ENCODE measurements at regions not wholly inside any gene's neighbourhood (a gene's known extent, or its start where the extent isn't known, plus 50 kb on each side); places are given as distances from the start of the nearest gene placed in this dataset.

DNA sequence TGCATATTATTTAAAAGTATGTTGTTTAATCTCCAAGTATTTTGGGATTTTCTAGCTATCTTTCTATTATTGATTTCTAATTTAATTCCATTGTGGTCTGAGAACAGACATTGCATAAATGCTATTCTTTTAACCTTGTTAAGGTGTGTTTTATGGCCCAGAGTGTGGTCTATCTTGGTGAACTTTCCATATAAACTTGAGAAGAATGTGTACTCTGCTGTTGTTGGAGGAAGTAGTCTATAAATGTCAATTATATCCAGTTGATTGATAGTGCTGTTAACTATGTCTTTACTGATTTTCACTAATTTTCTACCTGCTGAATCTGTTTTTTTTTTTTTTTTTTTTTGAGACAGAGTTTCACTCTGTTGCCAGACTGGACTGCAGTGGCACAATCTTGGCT is 180.9 kb downstream of the ZNF621 start:
- no peak for DNase-seq

GRCh38 chr3:40713306-40713705 is 188.5 kb downstream of the ZNF621 start:
- DNase-seq: no peak

DNA sequence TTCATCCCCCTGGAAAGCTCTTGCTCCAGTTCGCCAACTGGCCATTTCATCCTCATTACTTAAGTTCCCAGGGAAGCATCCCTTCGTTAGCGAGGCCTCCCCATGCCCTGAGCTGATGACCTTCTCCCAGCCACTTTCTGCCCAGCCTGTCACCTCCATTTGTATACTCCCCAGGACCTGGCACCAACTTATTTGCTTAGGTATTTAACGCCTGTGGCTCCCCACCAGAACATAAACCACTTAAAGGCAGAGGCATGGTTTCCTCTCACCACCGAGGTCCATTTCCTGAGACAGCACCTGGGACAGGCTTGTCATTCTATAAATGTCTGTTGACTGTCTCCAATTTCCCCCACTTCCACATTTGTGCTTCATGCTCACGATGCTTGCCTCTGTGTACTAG is 189.0 kb downstream of the ZNF621 start:
- no peak for DNase-seq

- DNase-seq: no peak
Observed at GRCh38 chr3:40714771-40715345, 190.1 kb downstream of the ZNF621 start.

GRCh38 chr3:40715551-40715950 is 190.8 kb downstream of the ZNF621 start:
- no peak for DNase-seq

DNA sequence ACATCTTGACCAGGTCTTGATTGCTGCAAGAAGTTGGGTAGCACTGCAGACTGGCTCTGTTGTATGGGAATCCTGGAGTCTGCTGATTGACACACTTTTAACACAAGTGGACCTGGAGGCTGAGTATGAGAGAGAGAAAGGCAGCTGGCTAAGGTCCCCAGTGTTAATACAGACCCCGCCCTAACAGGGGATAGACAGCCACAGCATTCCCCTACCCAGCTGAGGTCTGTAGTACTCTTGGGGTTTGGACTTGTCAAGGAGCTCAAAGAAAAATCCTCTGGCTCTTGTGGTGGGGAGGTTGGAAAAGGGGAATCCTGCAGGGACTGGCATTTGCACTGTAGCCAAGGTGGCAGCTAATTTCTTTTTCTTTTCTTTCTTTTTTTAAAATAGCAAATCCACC is 192.7 kb downstream of the ZNF621 start:
- no peak for DNase-seq

- no peak for DNase-seq
Observed at GRCh38 chr3:40718209-40718608, 193.4 kb downstream of the ZNF621 start.

- DNase-seq: no peak
Observed at GRCh38 chr3:40718681-40719080, 193.9 kb downstream of the ZNF621 start.

- no peak for DNase-seq
Observed at GRCh38 chr3:40719660-40720287, 195.0 kb downstream of the ZNF621 start.

DNA sequence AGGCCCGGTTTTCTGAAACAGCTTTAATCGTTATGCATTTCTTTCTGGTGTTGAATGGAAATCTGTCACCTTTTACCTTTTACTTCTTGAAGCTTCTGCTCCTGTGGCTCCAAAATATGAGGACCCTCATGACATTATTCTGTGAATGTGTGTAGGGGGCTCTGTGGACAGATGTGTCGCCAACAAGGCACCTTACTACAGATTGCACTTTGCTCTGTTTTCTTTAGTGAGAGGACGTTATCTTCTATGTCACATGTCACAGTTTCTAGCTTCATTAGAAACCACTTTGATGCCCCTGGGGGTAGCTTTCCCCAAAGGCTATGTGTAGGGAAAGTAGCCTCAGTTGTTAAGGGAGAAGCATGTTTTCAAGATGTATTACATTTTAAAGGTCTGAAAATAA is 195.6 kb downstream of the ZNF621 start:
- no peak for DNase-seq

- DNase-seq: no peak
Observed at GRCh38 chr3:40720863-40721262, 196.1 kb downstream of the ZNF621 start.

DNA sequence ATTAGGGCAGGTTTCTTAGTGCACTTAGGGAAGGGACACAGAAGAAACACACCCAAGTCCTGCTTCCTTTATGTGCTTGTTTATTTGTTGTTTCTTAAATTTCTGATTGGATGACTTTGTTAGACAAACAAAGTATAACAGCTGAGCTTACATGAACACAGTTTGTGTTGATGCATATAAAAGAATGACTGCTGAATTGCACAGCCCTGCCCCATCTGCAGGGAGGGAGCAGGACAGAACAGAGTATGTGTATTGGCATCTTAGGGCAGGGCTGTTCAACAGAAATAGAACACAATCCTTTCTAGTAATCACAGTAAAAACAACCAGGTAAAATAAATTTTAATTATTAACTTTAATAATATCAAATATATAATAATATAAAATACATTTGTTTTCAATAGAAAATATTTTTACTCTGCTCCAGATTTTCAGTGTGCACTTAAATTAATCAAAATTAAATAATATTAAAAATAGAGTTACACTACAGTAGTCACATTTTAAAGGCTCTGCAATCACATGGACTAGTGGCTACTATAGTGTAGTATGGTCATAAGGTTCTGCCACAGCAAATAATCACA is 198.4 kb downstream of the ZNF621 start:
- no peak for DNase-seq

DNA sequence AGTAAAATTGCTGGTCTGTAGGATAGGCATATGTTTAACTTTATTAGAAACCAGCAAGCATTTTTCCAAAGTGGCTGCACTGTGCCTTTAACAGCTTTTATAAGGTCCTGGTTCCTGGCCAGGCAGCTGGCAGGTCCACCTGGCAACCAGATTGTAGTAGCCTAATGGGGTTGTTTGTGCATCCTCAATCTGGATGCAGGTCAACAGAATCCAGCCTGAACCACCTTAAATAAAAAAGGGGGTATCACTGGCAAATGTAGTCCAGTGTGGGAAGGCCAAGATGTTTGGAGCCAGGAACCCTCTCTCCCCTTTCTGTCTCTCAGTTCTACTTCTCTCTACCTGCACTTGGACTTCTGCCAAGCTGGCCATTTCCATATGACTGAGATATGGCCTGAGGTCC is 200.3 kb downstream of the ZNF621 start:
- DNase-seq: no peak

DNA sequence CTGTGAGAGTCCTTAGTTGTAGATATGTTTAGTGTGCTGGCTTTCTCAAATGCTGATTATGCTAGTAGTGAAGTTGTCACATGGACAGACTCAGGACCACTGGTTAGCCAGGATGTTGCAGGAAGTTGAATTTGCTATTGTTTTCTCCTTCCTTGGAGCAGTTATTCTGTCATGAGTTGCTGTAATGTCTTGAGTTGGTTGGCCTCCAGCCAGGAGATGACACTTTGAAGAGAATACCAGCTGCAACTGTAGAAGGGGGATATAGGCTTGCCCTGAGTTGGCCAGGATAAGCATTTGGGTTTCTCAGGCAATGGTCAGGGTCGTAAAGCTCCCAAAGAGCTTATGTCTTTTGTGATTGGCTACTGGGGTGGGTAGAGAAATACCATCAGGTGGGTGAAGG is 206.7 kb downstream of the ZNF621 start:
- DNase-seq: no peak

DNA sequence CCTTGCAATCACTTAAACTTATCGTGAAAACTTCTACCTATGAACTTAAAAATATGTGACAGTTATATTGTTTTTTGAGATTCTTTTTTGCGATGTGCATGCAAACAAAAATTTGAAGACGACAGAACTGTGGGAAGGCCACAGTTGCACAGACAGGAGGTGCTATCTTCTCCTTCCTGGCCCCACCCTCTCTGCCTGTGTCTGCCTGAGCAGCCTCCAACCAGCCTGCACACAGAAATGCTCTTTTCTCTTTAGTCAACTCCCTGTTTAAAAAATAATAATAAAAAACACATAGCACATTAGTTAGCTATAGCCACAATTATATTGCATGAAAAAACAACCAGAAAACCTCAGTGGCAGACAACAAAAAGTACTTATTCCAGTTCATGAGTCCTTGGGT is 212.2 kb downstream of the ZNF621 start:
- DNase-seq: no peak

- DNase-seq: no peak
Observed at GRCh38 chr3:40737343-40737742, 212.6 kb downstream of the ZNF621 start.

DNA sequence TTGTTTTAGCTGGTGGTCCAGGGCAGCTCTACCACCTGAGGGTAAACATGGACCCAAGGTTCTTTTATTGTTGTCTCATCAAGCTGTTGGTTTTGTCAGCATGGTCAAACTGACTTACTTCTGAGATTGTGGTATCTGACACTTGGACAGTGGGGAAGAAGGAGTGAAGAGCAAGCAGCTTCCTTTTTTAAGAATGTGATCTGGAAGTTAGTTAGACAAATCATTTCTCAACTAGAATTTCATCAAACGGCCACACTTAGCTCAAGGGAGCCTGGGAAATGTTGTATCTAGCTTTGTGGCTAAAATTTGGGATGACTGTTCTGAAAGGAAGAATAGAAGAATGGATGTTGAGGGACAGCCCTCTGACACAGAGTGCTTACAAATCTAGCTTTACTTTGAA is 215.2 kb downstream of the ZNF621 start:
- no peak for DNase-seq

GRCh38 chr3:40741729-40742128 is 217.0 kb downstream of the ZNF621 start:
- DNase-seq: no peak

GRCh38 chr3:40745381-40746106 is 220.8 kb downstream of the ZNF621 start:
- DNase-seq: no peak

DNA sequence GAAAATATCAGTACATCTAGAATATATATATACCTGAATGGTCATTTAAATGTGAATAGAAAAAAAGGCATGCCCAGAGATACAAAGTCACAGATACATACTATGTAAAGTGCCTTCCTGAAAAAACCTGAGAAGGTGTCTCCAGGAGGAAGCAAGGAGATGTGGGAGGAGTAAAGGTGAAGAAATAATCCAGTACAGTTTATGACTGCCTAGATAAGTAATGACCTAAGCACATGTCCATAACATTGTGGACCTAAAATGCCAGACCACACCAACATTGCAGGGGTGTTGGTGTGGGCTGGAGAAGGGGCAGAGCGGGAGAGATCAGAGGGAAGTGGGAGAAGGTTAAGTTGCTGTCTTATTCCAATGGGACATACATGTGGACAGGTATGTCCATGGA is 226.9 kb downstream of the ZNF621 start:
- no peak for DNase-seq

- no peak for DNase-seq
Observed at GRCh38 chr3:40752492-40752891, 227.7 kb downstream of the ZNF621 start.

DNA sequence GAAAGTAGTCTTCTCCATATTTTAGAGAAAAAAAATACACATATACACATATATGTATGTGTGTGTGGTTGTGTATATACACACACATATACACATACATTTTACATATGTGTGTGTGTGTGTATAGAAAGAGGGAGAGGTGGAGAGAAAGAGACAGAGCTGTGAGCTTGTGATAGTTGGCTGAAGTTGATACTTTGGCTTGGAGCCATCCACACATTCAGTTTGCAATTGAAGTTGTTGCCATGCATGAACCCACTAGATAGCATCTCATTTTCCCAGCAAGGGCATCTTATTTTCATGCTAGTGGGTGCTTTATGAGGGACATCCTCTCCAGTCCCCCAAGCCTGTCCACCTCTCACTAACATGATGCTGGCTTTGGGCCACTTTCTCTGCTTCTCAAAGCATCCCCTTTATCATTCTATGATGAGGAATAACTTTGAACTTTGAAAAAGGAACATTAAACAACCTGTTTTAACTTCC is 228.6 kb downstream of the ZNF621 start:
- no peak for DNase-seq

DNA sequence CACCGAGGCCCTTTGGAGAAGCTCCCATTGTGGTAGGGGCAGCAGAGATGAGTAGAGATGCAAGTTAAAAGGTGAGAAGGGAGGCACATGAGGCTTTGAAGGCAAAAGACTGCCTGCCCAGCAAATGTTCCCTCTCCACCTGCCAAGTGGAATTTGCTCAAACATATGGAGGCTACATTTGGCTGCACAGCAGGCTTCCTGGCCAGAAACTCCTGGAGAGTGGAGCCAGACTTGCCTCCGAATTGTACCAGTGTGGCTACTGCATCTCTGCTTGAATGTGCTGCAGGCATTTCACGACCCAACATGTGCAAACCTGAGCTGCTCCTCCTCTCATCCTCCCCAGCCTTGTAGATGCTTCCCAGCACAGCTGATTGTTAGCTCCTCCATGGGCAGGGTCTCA is 229.2 kb downstream of the ZNF621 start:
- no peak for DNase-seq

DNA sequence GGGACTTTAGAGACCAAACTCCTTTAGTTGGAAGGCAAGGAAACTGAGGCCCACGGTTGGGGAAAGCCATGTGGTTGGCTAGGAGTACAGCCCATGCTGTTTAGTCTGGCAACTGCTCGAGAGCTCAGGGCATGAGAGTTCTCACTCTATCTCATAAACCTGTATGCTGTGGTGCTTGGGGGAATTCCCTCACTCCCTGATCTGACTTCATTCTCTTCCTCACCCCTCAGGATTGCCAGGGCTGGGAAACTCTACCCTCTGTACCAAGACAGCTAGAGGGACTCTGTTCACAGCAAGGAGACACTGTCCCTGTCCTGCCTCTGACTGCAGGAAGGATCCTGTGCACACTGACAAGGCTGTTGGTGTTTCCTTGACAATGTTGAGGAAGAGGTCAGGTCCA is 230.2 kb downstream of the ZNF621 start:
- DNase-seq: no peak

All from stimulated activated naive CD4-positive, alpha-beta T cell (primary cell).